Epithelial cell of proximal tubule (primary cell): ENCODE measurements at regions not wholly inside any gene's neighbourhood (a gene's known extent, or its start where the extent isn't known, plus 50 kb on each side); places are given as distances from the start of the nearest gene placed in this dataset.

Experiments
- DNase-seq: peaks from one replicate; pipeline ENCODE4 v3.0.0-alpha.2; 2011; ENCODE audit warnings: low read depth
- H3K4me3 ChIP-seq: 2 replicates; pipeline ENCODE4 v1.5.1; 2011; ENCODE audit warnings: low read depth, mild to moderate bottlenecking, low read length
- TF ChIP-seq, protein P1 (sequence below): conservative IDR thresholded peaks from 2 replicates; pipeline ENCODE4 v1.5.1; 2012; ENCODE audit warnings: low read depth, mild to moderate bottlenecking, low read length

DNA sequence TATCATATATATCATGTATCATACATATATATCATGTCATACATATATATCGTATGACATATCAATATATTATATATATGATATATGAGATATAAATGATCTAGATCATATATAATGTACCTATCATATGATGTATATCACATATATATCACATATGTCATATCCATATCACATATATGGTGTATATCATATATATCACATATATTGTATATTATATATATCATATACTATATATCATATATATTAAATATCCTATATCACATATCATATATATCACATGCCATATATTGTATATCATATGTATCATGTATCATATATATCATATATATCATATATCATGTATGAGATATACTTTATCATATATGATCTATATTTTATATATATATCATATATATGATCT, 355.9 kb upstream of the RBFOX1 start:
- no peak overlapping the region for H3K4me3 ChIP-seq
- DNase-seq: no peak
- TF ChIP-seq, protein P1, sequence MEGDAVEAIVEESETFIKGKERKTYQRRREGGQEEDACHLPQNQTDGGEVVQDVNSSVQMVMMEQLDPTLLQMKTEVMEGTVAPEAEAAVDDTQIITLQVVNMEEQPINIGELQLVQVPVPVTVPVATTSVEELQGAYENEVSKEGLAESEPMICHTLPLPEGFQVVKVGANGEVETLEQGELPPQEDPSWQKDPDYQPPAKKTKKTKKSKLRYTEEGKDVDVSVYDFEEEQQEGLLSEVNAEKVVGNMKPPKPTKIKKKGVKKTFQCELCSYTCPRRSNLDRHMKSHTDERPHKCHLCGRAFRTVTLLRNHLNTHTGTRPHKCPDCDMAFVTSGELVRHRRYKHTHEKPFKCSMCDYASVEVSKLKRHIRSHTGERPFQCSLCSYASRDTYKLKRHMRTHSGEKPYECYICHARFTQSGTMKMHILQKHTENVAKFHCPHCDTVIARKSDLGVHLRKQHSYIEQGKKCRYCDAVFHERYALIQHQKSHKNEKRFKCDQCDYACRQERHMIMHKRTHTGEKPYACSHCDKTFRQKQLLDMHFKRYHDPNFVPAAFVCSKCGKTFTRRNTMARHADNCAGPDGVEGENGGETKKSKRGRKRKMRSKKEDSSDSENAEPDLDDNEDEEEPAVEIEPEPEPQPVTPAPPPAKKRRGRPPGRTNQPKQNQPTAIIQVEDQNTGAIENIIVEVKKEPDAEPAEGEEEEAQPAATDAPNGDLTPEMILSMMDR: no peak

DNA sequence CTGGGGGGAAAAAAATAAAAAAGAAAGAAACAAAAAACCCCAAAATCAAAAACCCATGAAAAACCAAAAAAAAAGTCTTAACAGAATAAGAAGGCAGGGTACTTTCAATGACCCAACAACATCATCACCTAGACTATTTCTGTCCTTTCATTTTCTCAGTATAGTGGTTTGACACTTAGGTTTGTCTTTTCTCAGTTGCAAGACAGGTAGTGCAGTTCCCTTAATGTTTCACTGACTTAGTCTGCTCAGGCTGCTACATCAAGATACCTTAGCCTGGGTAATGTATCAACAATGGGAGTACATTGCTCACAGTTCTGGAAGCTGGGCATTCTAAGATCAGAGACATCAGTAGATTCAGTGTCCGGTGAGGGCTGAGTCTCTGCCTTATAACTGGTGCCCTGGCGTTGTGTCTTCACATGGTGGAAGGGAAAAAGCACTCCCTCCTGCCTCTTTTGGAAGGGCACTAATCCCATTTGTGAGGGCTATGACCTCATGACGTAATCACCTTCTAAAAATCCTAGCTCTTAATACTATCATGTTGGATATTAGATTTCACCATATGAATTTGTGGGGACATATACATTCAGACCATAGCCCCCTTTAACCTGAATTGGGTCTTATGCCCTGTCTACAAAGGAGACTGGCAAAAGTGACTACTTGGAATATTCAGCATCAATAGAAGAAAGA, 362.3 kb upstream of the RBFOX1 start:
- H3K4me3 ChIP-seq: no peak overlapping the region
- TF ChIP-seq, protein P1: no peak
- no peak for DNase-seq

DNA sequence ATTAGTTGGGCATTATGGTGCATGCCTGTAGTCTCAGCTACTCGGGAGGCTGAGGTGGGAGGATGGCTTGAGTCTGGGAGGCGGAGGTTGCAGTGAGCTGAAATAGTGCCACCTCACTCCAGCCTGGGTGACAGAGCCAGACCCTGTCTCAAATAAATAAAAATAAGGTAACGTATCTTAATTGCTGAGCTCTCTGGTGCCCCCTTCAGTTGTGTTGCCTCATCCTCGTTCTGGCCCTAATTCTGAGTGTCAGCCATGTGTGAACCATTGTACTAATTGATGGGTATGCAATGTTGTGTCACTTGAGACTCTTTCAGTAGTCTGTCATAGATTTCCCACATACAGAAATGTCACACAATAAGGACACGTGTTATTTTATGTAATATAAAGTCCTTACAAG, 363.1 kb upstream of the RBFOX1 start:
- DNase-seq: no peak
- TF ChIP-seq, protein P1: no peak
- no peak overlapping the region for H3K4me3 ChIP-seq

DNA sequence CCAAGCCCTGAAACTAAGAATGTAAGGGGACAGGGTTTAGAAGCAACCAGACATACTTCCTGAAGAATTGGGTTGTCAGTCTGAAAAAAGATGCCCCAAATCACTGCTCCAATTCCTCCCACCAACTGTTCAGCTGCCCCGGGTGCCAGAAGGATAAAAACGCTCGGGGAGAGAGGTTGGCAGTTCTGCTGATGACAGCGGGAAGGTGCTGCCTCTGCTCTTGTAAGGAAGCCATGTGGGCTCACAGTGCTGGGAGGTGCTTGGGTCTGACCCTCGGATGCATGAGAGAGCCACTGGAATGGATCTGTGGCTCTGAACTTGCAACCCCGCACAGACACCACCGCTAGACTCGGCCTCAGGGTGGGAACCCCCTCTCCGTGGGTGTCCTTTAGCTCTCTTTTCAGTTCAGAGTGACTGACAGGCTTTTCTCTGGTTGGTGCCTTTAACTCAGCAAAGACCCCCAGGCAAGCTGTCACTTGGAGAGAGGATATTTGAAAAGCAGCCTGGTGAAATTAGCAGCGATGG, 364.8 kb upstream of the RBFOX1 start:
- TF ChIP-seq, protein P1: no peak
- no peak overlapping the region for H3K4me3 ChIP-seq
- no peak for DNase-seq

DNA sequence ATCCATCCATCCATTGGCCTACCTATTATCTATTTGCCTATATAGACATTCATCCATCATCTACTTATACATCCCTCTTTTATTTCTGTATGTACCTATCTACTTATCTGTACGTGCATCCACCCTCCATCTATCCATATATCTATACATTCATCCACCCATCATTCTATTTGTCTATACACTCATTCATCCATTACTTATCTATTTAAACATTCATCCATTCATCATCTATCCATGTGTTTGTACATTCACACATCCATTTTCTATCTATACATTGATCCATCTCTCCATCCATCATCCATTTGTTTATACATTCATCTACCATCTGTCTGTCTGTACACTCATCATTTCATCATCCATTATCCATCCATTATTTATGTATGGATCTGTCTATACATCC, 365.7 kb upstream of the RBFOX1 start:
- no peak overlapping the region for H3K4me3 ChIP-seq
- TF ChIP-seq, protein P1: no peak
- no peak for DNase-seq

DNA sequence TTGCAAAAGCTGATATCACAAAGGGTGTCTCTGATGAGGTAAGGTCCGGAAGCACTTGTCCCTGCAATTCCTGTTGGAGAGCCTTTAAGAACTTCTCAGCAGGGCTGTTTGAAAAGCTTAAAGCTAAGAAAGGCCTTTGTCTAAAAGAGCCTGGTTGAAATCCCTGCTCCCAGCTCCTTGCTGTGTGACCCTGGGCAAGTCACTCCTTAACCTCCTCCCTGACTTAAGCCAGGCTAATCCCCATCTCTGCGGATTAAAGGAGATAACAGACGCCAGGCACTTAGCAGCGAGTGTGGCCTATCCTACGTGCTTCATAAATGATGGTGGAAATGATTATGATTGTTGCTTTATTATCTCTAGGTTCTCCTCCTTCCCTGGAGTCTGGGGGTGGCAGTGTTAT, 368.0 kb upstream of the RBFOX1 start:
- H3K4me3 ChIP-seq: no peak overlapping the region
- TF ChIP-seq, protein P1: no peak
- no peak for DNase-seq

DNA sequence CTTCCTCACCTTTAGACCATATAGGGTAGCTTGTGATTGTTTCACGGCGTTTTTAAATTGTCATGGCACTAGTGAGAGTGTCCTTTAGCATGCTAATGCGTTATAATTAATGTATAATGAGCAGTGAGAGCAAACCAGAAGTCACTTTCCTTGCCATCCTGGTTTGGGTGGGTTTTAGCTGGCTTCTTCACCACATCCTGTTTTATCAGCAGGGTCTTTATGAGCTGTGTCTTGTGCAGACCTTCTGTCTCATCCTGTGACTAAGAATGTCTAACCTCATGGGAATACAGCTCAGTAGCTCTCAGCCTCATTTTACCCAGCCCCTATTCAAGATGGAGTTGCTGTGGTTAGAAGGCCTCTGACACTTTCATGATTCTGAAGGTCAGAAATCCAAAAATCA, 370.9 kb upstream of the RBFOX1 start:
- no peak for DNase-seq
- H3K4me3 ChIP-seq: no peak overlapping the region
- TF ChIP-seq, protein P1: no peak
